Stomach smooth muscle (tissue), 2 donors: ENCODE measurements at regions not wholly inside any gene's neighbourhood (a gene's known extent, or its start where the extent isn't known, plus 50 kb on each side); places are given as distances from the start of the nearest gene placed in this dataset.

ENCODE experiments used
- H3K27ac ChIP-seq: one replicate; pipeline ENCODE4 v1.7.0; 2013; ENCODE audit warnings: mild to moderate bottlenecking, low read length, inconsistent platforms
- H3K27me3 ChIP-seq, 2 donors: one replicate each; pipeline ENCODE4 v1.7.0; 2013; ENCODE audit warnings: low read length in 2 of 2; ENCODE audit not compliant: insufficient read depth in 2 of 2, control insufficient read depth in 1 of 2
- H3K36me3 ChIP-seq, 2 donors: one replicate each; pipeline ENCODE4 v1.7.0; 2013; ENCODE audit warnings: low read length in 2 of 2; ENCODE audit not compliant: control insufficient read depth in 2 of 2, insufficient read depth in 2 of 2
- H3K4me1 ChIP-seq: one replicate; pipeline ENCODE4 v1.7.0; 2013; ENCODE audit warnings: low read length; ENCODE audit not compliant: control insufficient read depth, insufficient read depth
- H3K4me3 ChIP-seq, 2 donors: one replicate each; pipeline ENCODE4 v1.7.0; 2013; ENCODE audit warnings: low read length in 2 of 2
- H3K9ac ChIP-seq, 2 donors: one replicate each; pipeline ENCODE4 v1.7.0; 2013; ENCODE audit warnings: low read length in 2 of 2, mild to moderate bottlenecking in 1 of 2
- H3K9me3 ChIP-seq, 2 donors: one replicate each; pipeline ENCODE4 v1.7.0; 2013; ENCODE audit warnings: low read length in 2 of 2; ENCODE audit not compliant: control insufficient read depth in 2 of 2
- donor health status: healthy.
- donor health status: Pancreatic carcinoma.

DNA sequence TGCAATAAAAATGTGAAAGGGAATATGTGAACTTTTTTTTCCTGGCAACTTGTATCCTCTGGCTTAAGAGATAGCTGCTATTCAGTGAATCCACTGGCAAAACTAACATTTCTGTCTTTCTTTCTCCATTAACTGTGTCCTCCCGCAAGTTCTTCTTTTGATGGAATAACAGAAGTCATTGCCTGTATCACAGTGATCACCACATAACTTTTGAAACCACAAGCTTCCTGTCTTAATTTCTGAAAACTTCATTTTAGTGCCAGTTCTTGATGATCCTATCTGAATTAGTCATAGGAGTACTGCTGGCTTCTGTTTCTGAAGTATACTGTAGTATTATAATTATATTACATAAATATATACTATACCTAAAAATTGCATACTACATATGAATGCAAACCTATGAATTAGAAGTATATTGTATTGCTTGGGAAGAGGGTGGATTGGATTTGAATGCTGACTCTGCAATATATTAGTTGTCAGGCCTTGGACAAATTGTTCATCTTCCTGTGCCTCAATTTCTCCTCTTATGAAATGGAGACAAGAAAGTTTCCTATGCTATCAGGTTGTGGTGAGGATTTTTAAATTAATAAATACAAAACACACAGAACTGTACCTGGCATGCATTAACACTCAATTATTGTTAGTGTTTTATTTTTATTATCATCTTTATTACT lies 441.6 kb downstream of the CETN3 start:
- no peaks in the 10 kb centered on the region for H3K9me3 ChIP-seq
- H3K4me3 ChIP-seq, result no peak overlapping the region
- H3K27me3 ChIP-seq, result no peaks in the 10 kb centered on the region
- H3K27ac ChIP-seq, result no peak overlapping the region
- no peaks in the 10 kb centered on the region for H3K36me3 ChIP-seq
- H3K4me1 ChIP-seq, result peaks cover 3% of the 10 kb centered on the region
- H3K9ac ChIP-seq, result no peak overlapping the region

DNA sequence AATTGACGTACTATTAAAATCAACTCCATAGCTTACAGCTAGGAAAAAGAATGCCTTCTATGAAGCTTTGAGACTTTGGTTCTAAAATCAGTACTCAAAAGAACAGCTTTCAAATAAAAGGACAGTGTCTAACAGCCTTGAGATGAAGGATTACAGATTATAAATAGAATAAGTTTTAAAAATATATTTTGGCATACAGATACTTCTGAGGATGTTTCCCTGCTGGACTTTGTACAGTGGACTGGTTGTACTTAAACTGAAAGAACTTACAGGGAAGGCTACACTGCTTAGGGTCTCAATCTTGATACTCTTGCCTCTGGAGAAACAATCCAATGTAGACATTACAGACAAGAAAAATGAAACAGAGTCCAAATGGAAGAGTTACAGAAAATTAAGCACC lies 452.7 kb downstream of the CETN3 start:
- Histone ChIP-seq H3K36me3 (no peaks in the 10 kb centered on the region), H3K27me3 (no peaks in the 10 kb centered on the region), H3K4me3 (no peak overlapping the region), H3K27ac (no peak overlapping the region), H3K9me3 (no peaks in the 10 kb centered on the region), H3K9ac (no peak overlapping the region), H3K4me1 (no peaks in the 10 kb centered on the region)

DNA sequence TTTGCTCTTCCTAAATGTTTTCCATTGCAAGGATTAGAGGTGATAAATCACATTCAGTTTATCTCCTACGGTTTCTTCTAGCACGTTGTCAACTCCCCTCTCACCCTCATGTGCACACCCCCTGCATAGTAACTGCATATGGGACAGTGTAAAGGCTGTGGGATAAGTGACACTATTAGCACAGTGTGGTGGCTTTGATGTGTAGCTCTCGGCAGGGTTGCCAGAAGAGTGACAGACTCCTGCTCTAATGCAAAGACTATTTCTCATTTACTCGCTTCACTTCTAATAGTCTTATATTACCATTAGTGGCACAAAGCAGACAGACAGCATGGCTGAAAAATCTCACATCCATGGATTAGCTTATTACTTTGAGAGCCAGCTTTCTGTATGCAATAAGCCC lies 454.6 kb downstream of the CETN3 start:
- H3K9ac ChIP-seq, result no peak overlapping the region
- H3K27me3 ChIP-seq, result no peaks in the 10 kb centered on the region
- no peak overlapping the region for H3K4me3 ChIP-seq
- H3K36me3 ChIP-seq, result no peaks in the 10 kb centered on the region
- H3K9me3 ChIP-seq, result no peaks in the 10 kb centered on the region
- no peak overlapping the region for H3K27ac ChIP-seq
- no peaks in the 10 kb centered on the region for H3K4me1 ChIP-seq

DNA sequence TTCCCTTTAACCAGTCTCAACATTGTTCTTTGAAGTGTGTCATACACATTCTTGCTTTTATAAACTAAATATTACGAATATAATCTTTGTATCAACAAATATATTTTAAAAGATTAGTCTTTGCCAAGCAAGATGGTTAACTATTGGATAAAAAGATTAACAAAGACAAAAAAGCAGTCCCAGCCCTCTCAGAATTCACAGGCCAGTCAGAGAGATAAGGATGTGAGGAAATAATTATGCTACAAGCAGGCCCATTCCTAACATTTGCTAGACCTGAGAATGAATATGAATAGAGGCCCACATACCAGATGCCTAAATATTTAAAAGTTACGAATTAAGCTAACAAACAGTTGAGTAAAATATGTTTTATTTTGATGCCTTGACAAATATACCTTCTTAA lies 457.7 kb downstream of the CETN3 start:
- no peaks in the 10 kb centered on the region for H3K36me3 ChIP-seq
- H3K27ac ChIP-seq, result no peak overlapping the region
- H3K27me3 ChIP-seq, result no peaks in the 10 kb centered on the region
- H3K9me3 ChIP-seq, result no peaks in the 10 kb centered on the region
- no peak overlapping the region for H3K9ac ChIP-seq
- H3K4me1 ChIP-seq, result no peaks in the 10 kb centered on the region
- H3K4me3 ChIP-seq, result no peak overlapping the region

DNA sequence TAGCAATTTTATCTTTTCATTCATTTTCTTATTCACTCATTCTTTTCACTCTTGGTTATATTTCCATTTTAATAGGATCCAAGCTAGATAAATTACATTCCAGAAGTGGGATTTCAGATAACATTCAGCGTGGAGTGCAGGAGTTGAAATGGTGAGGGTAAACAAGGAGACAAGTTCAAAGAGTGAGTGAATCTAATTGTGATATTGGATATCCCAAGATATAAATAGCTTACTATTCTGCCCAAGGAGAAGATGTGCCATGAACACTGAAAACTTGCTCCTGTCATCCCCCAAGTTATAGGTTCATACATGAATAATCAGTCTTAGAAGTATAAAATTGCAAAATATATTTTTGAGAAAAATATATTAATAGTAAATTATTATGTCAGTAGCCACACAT lies 459.3 kb downstream of the CETN3 start:
- H3K4me1 ChIP-seq, result no peaks in the 10 kb centered on the region
- H3K27me3 ChIP-seq, result no peaks in the 10 kb centered on the region
- H3K36me3 ChIP-seq, result no peaks in the 10 kb centered on the region
- no peak overlapping the region for H3K9ac ChIP-seq
- H3K27ac ChIP-seq, result no peak overlapping the region
- H3K4me3 ChIP-seq, result no peak overlapping the region
- H3K9me3 ChIP-seq, result no peaks in the 10 kb centered on the region

DNA sequence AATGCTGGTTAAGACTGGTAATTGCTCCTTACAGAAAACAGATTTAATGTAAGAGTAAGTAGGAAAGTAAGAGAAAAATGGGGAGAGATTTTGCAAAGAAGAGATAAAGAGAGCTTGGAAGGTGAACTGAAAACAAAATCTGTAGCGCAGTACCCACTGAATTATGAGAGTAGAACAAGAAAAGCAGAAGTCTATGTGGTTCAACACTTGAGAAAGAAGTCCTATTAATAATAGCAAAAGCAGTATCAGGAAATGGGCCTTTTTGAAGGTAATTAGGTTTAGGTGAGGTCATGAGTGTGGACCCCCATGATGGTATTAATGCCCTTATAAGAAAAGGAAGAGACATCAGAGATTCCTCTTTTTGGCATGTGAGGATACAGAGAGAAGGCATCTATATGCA lies 460.6 kb downstream of the CETN3 start:
- no peaks in the 10 kb centered on the region for H3K9me3 ChIP-seq
- H3K27ac ChIP-seq, result no peak overlapping the region
- H3K36me3 ChIP-seq, result no peaks in the 10 kb centered on the region
- no peaks in the 10 kb centered on the region for H3K27me3 ChIP-seq
- no peak overlapping the region for H3K9ac ChIP-seq
- H3K4me3 ChIP-seq, result no peak overlapping the region
- no peaks in the 10 kb centered on the region for H3K4me1 ChIP-seq

DNA sequence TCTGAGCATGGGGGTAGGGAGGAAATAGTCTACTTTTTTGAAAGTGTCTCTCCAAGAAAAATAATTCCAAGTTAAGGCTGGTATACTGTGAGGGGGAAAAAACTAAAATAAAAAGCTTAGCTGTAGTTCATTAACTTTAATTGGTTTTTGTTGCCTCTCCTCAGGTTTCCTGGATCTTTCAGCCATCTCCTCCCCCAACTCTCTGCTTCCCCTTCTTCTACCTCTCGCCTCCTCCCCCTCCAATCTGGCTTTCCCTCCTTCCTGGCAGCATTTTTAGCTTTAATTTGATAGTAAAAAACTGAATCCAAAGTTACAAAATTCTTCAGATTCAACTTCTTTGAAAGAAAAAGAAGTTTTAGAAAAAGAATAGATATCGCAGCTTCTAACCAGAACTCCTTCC lies 462.6 kb downstream of the CETN3 start:
- Histone ChIP-seq H3K27me3 (no peaks in the 10 kb centered on the region), H3K27ac (no peak overlapping the region), H3K4me1 (no peaks in the 10 kb centered on the region), H3K36me3 (no peaks in the 10 kb centered on the region), H3K4me3 (no peak overlapping the region), H3K9ac (no peak overlapping the region), H3K9me3 (no peaks in the 10 kb centered on the region)

DNA sequence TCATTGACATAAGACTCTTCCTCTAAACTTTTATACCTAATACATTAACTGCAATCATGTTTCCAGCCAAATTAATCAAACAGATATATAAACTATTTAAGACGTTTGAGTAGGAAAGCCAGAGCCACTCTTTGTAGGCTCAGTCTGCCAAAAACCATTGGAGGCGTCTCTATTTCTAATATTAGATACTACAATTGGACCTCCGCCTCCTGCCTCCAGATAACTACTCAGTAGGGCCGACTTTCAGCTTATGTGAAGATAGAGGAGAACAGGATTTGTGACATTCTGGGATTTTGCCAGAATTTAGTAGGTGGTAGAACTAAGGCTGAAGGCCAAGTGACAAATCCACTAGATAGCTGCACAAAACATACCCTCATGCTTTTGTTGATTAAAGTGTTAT lies 463.0 kb downstream of the CETN3 start:
- H3K36me3 ChIP-seq, result no peaks in the 10 kb centered on the region
- no peaks in the 10 kb centered on the region for H3K27me3 ChIP-seq
- no peak overlapping the region for H3K9ac ChIP-seq
- H3K4me3 ChIP-seq, result no peak overlapping the region
- no peaks in the 10 kb centered on the region for H3K4me1 ChIP-seq
- no peaks in the 10 kb centered on the region for H3K9me3 ChIP-seq
- no peak overlapping the region for H3K27ac ChIP-seq

DNA sequence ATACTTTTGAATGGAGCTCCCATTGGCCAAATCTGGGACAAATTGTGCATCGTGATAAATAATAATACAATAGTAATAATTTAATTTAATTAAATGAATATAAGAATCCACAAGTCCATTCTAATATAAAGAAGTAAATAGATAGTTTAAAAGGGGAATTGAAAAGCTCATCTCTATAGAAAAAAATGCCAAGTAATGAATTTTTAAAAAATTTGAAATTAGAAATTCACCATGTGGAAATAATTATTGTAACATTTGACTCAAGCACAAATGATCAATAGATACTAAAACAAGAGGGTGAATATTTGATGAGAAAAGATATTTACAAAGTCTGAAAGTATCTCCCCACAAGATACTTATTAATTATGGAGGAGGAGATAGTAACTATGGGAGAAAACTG lies 467.4 kb downstream of the CETN3 start:
- no peak overlapping the region for H3K4me3 ChIP-seq
- H3K36me3 ChIP-seq, result no peaks in the 10 kb centered on the region

DNA sequence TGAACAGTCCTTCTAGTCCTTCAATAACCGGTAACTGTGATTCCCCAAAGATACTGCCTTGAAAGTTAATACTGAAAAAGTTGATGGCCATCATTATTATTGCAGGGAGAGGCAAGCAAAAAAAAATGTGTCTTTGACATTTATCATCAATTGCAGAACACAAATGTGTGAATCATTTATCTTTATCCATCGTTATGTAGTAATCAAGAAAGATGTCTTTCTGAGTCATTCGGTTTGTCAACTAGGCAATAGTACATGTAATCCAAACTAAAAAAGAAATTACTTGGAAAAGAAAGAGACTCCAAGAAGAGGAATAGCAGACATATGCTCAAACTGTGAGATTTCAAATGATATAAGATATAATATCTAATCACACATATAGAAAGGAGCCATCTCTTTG lies 473.0 kb downstream of the CETN3 start:
- Histone ChIP-seq H3K4me1 (no peaks in the 10 kb centered on the region), H3K36me3 (no peaks in the 10 kb centered on the region), H3K4me3 (no peak overlapping the region), H3K27ac (no peak overlapping the region), H3K9ac (no peak overlapping the region), H3K9me3 (no peaks in the 10 kb centered on the region), H3K27me3 (no peaks in the 10 kb centered on the region)

More for the DNA sequence above, 467.4 kb downstream of the CETN3 start:
- H3K9me3 ChIP-seq, result no peaks in the 10 kb centered on the region
- H3K4me1 ChIP-seq, result no peaks in the 10 kb centered on the region
- H3K27ac ChIP-seq, result no peak overlapping the region
- H3K9ac ChIP-seq, result no peak overlapping the region
- H3K27me3 ChIP-seq, result no peaks in the 10 kb centered on the region

DNA sequence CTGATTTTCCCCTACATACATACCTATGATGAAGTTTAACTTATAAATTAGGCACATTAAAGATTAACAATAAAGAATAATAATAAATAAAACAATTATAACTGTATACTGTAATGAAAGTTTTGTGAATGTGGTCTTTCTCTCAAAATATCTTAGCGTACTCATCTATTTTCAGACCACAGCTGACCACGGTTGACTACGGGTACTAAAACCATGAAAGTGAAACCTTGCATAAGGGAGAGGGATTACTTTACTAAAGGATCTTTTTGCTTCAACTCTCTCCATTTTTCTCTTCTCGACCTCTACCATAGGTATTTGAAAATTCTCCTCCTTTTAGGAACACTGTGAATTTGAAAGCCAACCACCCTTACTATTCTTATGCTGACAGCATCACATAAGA lies 475.5 kb downstream of the CETN3 start:
- no peaks in the 10 kb centered on the region for H3K27me3 ChIP-seq
- H3K9me3 ChIP-seq, result no peaks in the 10 kb centered on the region
- no peak overlapping the region for H3K4me3 ChIP-seq
- no peaks in the 10 kb centered on the region for H3K36me3 ChIP-seq
- no peaks in the 10 kb centered on the region for H3K4me1 ChIP-seq
- no peak overlapping the region for H3K27ac ChIP-seq
- H3K9ac ChIP-seq, result no peak overlapping the region
